Parathyroid adenoma (tissue), 2 donors: ENCODE measurements at regions not wholly inside any gene's neighbourhood (a gene's known extent, or its start where the extent isn't known, plus 50 kb on each side); places are given as distances from the start of the nearest gene placed in this dataset.

Experiments used
- H2AFZ ChIP-seq: fragments of 300-600 bp; sonication (generic); one replicate; pipeline ENCODE4 v1.7.0; 2017; ENCODE audit warnings: antibody characterized with exemption, mild to moderate bottlenecking
- H3K27ac ChIP-seq: fragments of 300-600 bp; sonication (generic); one replicate; pipeline ENCODE4 v1.7.0; 2017
- H3K27me3 ChIP-seq: fragments of 300-600 bp; sonication (generic); one replicate; pipeline ENCODE4 v1.7.0; 2017; ENCODE audit warnings: low read length; ENCODE audit not compliant: control insufficient read depth, insufficient read depth
- H3K36me3 ChIP-seq: fragments of 300-600 bp; sonication (generic); one replicate; pipeline ENCODE4 v1.7.0; 2017; ENCODE audit warnings: low read length; ENCODE audit not compliant: control insufficient read depth, insufficient read depth
- H3K4me1 ChIP-seq: fragments of 300-600 bp; sonication (generic); one replicate; pipeline ENCODE4 v1.7.0; 2017; ENCODE audit warnings: control low read depth
- H3K4me2 ChIP-seq: fragments of 300-600 bp; sonication (generic); one replicate; pipeline ENCODE4 v1.7.0; 2017; ENCODE audit warnings: low read length
- H3K4me3 ChIP-seq: fragments of 300-600 bp; sonication (generic); one replicate; pipeline ENCODE4 v1.7.0; 2017; ENCODE audit warnings: low read depth, low read length
- H3K79me2 ChIP-seq: fragments of 300-600 bp; sonication (generic); one replicate; pipeline ENCODE4 v1.7.0; 2017; ENCODE audit warnings: control low read depth
- H3K9ac ChIP-seq: fragments of 300-600 bp; sonication (generic); one replicate; pipeline ENCODE4 v1.7.0; 2017; ENCODE audit warnings: mild to moderate bottlenecking
- H3K9me3 ChIP-seq: fragments of 300-600 bp; sonication (generic); one replicate; pipeline ENCODE4 v1.7.0; 2017; ENCODE audit warnings: low read length; ENCODE audit not compliant: control insufficient read depth
- CTCF ChIP-seq: fragments of 300-600 bp; sonication (generic); IDR thresholded peaks from one replicate; pipeline ENCODE4 v1.7.0; 2017; ENCODE audit warnings: antibody characterized with exemption, mild to moderate bottlenecking
- donor health status: primary hyperparathyroidism.

- Histone ChIP-seq H3K4me2 (no peak overlapping the region), H3K4me1 (no peaks in the 10 kb centered on the region), H3K9ac (no peak overlapping the region), H2AFZ (no peak overlapping the region), H3K27ac (no peak overlapping the region), H3K36me3 (no peaks in the 10 kb centered on the region), H3K79me2 (no peaks in the 10 kb centered on the region), H3K4me3 (no peak overlapping the region), H3K27me3 (no peaks in the 10 kb centered on the region), H3K9me3 (no peaks in the 10 kb centered on the region)
- TF ChIP-seq CTCF = no peak
These were observed 245.7 kb upstream of the CSNK1A1L start for GRCh38 chr13:37351211-37351610.

GRCh38 chr13:37349916-37350315 is 244.5 kb upstream of the CSNK1A1L start:
- Histone ChIP-seq H3K9ac (no peak overlapping the region), H3K4me1 (no peaks in the 10 kb centered on the region), H3K79me2 (no peaks in the 10 kb centered on the region), H3K9me3 (no peaks in the 10 kb centered on the region), H3K27ac (no peak overlapping the region), H3K4me2 (no peak overlapping the region), H3K4me3 (no peak overlapping the region), H3K27me3 (no peaks in the 10 kb centered on the region), H3K36me3 (no peaks in the 10 kb centered on the region), H2AFZ (no peak overlapping the region)
- no peak for TF ChIP-seq CTCF

- H3K27ac ChIP-seq = no peak overlapping the region
- no peaks in the 10 kb centered on the region for H3K9me3 ChIP-seq
- H3K4me1 ChIP-seq = no peaks in the 10 kb centered on the region
- TF ChIP-seq CTCF = no peak
- no peak overlapping the region for H3K9ac ChIP-seq
- H3K79me2 ChIP-seq = no peaks in the 10 kb centered on the region
- no peak overlapping the region for H3K4me2 ChIP-seq
- no peaks in the 10 kb centered on the region for H3K36me3 ChIP-seq
- H3K4me3 ChIP-seq = no peak overlapping the region
- H2AFZ ChIP-seq = no peak overlapping the region
- H3K27me3 ChIP-seq = no peaks in the 10 kb centered on the region
These were observed 243.6 kb upstream of the CSNK1A1L start for GRCh38 chr13:37348916-37349643.

GRCh38 chr13:37345869-37346268 is 240.4 kb upstream of the CSNK1A1L start:
- no peak overlapping the region for H3K4me2 ChIP-seq
- TF ChIP-seq CTCF = no peak
- H3K4me1 ChIP-seq = no peaks in the 10 kb centered on the region
- no peaks in the 10 kb centered on the region for H3K9me3 ChIP-seq
- H3K9ac ChIP-seq = no peak overlapping the region
- H3K79me2 ChIP-seq = no peaks in the 10 kb centered on the region
- H3K36me3 ChIP-seq = no peaks in the 10 kb centered on the region
- no peak overlapping the region for H3K4me3 ChIP-seq
- H3K27me3 ChIP-seq = no peaks in the 10 kb centered on the region
- no peak overlapping the region for H3K27ac ChIP-seq
- no peak overlapping the region for H2AFZ ChIP-seq

GRCh38 chr13:37345391-37345790 is 239.9 kb upstream of the CSNK1A1L start:
- H3K4me2 ChIP-seq = no peak overlapping the region
- no peaks in the 10 kb centered on the region for H3K36me3 ChIP-seq
- TF ChIP-seq CTCF = no peak
- no peak overlapping the region for H3K9ac ChIP-seq
- no peaks in the 10 kb centered on the region for H3K4me1 ChIP-seq
- no peak overlapping the region for H2AFZ ChIP-seq
- H3K79me2 ChIP-seq = no peaks in the 10 kb centered on the region
- no peaks in the 10 kb centered on the region for H3K27me3 ChIP-seq
- H3K9me3 ChIP-seq = no peaks in the 10 kb centered on the region
- H3K4me3 ChIP-seq = no peak overlapping the region
- H3K27ac ChIP-seq = no peak overlapping the region
